IMR-90 (cell line): ENCODE measurements at regions not wholly inside any gene's neighbourhood (a gene's known extent, or its start where the extent isn't known, plus 50 kb on each side); places are given as distances from the start of the nearest gene placed in this dataset.
"Not testable (repeated sequence)": the region's sequence is repeated elsewhere in the genome, so short reads cannot be mapped to it uniquely, and the experiment has no call there.

Experiments used
- ATAC-seq: fragments of 200-7000 bp; cut with Tn5 transposase; 2 replicates; pipeline ENCODE4 v1.9.1; 2020; ENCODE audit warnings: low read depth, mild to moderate bottlenecking, moderate library complexity
- BruUV-seq: library from RNA; stranded (reverse); fragments of 400-500 nt; replicated peaks from 2 replicates; lab custom pipeline; 2021; lab: Mats Ljungman, UMichigan
- CTCF ChIA-PET: fragments of 300-600 bp; formaldehyde crosslinking; extraction: SDS; loops from one replicate; lab custom pipeline; 2021; ENCODE audit warnings: antibody characterized with exemption; lab: Yijun Ruan, JAX
- POLR2A ChIA-PET: fragments of 300-600 bp; sonication (Branson Sonifier 250); formaldehyde crosslinking; loops from one replicate; lab custom pipeline; 2022; ENCODE audit warnings: antibody characterized with exemption; ENCODE audit not compliant: unreplicated experiment; lab: Charles Lee
- DNase-seq: peaks from one replicate; pipeline ENCODE4 v3.0.0; 2013
- H2AFZ ChIP-seq: replicated peaks from 2 replicates; pipeline ENCODE3; 2013; ENCODE audit warnings: low read length, mild to moderate bottlenecking; ENCODE audit not compliant: poor library complexity
- H2AK5ac ChIP-seq: 2 replicates; pipeline ENCODE4 v1.6.1; 2013; ENCODE audit warnings: low read depth, low read length, inconsistent platforms
- H2AK9ac ChIP-seq: replicated peaks from 2 replicates; pipeline ENCODE3; 2013; ENCODE audit warnings: mild to moderate bottlenecking, low read depth, low read length, moderate library complexity; ENCODE audit not compliant: poor library complexity
- H2BK120ac ChIP-seq: 2 replicates; pipeline ENCODE4 v1.6.1; 2013; ENCODE audit warnings: low read depth, low read length, inconsistent platforms
- H2BK15ac ChIP-seq: 3 replicates; pipeline ENCODE4 v1.6.1; 2013; ENCODE audit warnings: low read depth, low read length, inconsistent platforms
- H2BK20ac ChIP-seq: 2 replicates; pipeline ENCODE4 v1.6.1; 2013; ENCODE audit warnings: low read depth, mild to moderate bottlenecking, inconsistent platforms, low read length, moderate library complexity
- H2BK5ac ChIP-seq: 2 replicates; pipeline ENCODE4 v1.6.1; 2013; ENCODE audit warnings: mild to moderate bottlenecking, low read depth, low read length, inconsistent platforms; ENCODE audit not compliant: poor library complexity, severe bottlenecking
- H3K14ac ChIP-seq: replicated peaks from 2 replicates; pipeline ENCODE4 v1.6.1; 2013; ENCODE audit warnings: low read depth, low read length, inconsistent platforms
- H3K18ac ChIP-seq: 2 replicates; pipeline ENCODE4 v1.6.1; 2013; ENCODE audit warnings: low read depth, low read length, control low read depth
- H3K23ac ChIP-seq: 2 replicates; pipeline ENCODE4 v1.6.1; 2013; ENCODE audit warnings: low read depth, low read length, inconsistent platforms
- H3K27ac ChIP-seq: 2 replicates; pipeline ENCODE4 v1.5.1; 2013; ENCODE audit warnings: mild to moderate bottlenecking, control low read depth, low read length; ENCODE audit not compliant: insufficient read depth
- H3K27me3 ChIP-seq: 2 replicates; pipeline ENCODE4 v1.6.1; 2013; ENCODE audit warnings: low read length; ENCODE audit not compliant: control insufficient read depth, insufficient read depth
- H3K36me3 ChIP-seq: 2 replicates; pipeline ENCODE4 v1.6.1; 2013; ENCODE audit warnings: low read length, mixed read lengths; ENCODE audit not compliant: control insufficient read depth, insufficient read depth
- H3K4ac ChIP-seq: 2 replicates; pipeline ENCODE4 v1.6.1; 2013; ENCODE audit warnings: low read depth, low read length, inconsistent platforms
- H3K4me1 ChIP-seq: 2 replicates; pipeline ENCODE4 v1.6.1; 2013; ENCODE audit warnings: low read length, mixed read lengths; ENCODE audit not compliant: control insufficient read depth, insufficient read depth
- H3K4me2 ChIP-seq: 2 replicates; pipeline ENCODE4 v1.6.1; 2013; ENCODE audit warnings: low read depth, mild to moderate bottlenecking, control low read depth, low read length, moderate library complexity
- H3K4me3 ChIP-seq: 2 replicates; pipeline ENCODE4 v1.5.1; 2013; ENCODE audit warnings: low read depth, mild to moderate bottlenecking, control low read depth, low read length, moderate library complexity; ENCODE audit not compliant: insufficient read depth
- H3K56ac ChIP-seq: 2 replicates; pipeline ENCODE4 v1.6.1; 2013; ENCODE audit warnings: low read length, inconsistent platforms; ENCODE audit not compliant: insufficient read depth; ENCODE audit errors: extremely low read depth
- H3K79me1 ChIP-seq, 2 experiments: 2 replicates each; pipeline ENCODE4 v1.6.1; 2013; ENCODE audit warnings: low read length in 2 of 2, inconsistent platforms in 1 of 2, low read depth in 1 of 2
- H3K9ac ChIP-seq: 2 replicates; pipeline ENCODE4 v1.6.1; 2013; ENCODE audit warnings: low read depth, low read length, control low read depth
- H3K9me1 ChIP-seq: 2 replicates; pipeline ENCODE4 v1.6.1; 2013; ENCODE audit warnings: low read length, inconsistent platforms; ENCODE audit not compliant: insufficient read depth
- H3K9me3 ChIP-seq: 2 replicates; pipeline ENCODE4 v1.6.1; 2013; ENCODE audit warnings: low read length; ENCODE audit not compliant: control insufficient read depth, insufficient read depth
- H4K20me1 ChIP-seq: 2 replicates; pipeline ENCODE4 v1.6.1; 2013; ENCODE audit warnings: low read length, inconsistent platforms; ENCODE audit not compliant: insufficient read depth
- H4K5ac ChIP-seq: 2 replicates; pipeline ENCODE4 v1.6.1; 2013; ENCODE audit warnings: mild to moderate bottlenecking, low read depth, low read length, control low read depth
- H4K8ac ChIP-seq, 2 experiments: 2 replicates each; pipeline ENCODE4 v1.6.1; 2013; ENCODE audit warnings: low read depth in 2 of 2, low read length in 2 of 2, control low read depth in 1 of 2, inconsistent platforms in 1 of 2
- H4K91ac ChIP-seq: 2 replicates; pipeline ENCODE4 v1.6.1; 2013; ENCODE audit warnings: low read depth, low read length, inconsistent platforms; ENCODE audit not compliant: insufficient read depth
- WGBS, 2 experiments: methylation state at CpG; one replicate each; pipeline versions ENCODE4 v1.1.5 to v1.1.7; 2013; ENCODE audit warnings: missing lambda C conversion rate in 2 of 2; ENCODE audit not compliant: insufficient read length in 1 of 2; ENCODE audit errors: extremely low coverage in 2 of 2; 5-methylcytosine and 5-hydroxymethylcytosine counted together
- dilution Hi-C: fragments of 300-500 bp; cut with HindIII; formaldehyde crosslinking; loops from one replicate; pipeline ENCODE4 v1.14.3; 2018; ENCODE audit warnings: low sequenced_read_pairs; ENCODE audit not compliant: unreplicated experiment
- in situ Hi-C: fragments of 300-500 bp; cut with MboI; formaldehyde crosslinking; loops from 3 replicates; pipeline ENCODE4 v1.14.3; 2019; ENCODE audit warnings: low sequenced_read_pairs, inconsistent platforms, mixed read lengths
- intact Hi-C: fragments of 100-400 bp; cut with micrococcal nuclease; formaldehyde crosslinking; loops from 2 replicates; pipeline ENCODE4 v1.10.0; 2022

GRCh38 chr15:32227410-32228114, 175.5 kb downstream of the GOLGA8K start:
- CTCF ChIA-PET, in situ Hi-C loops, H3K56ac ChIP-seq, H3K27ac ChIP-seq, H3K4me1 ChIP-seq, H2BK15ac ChIP-seq, H2BK5ac ChIP-seq, H3K23ac ChIP-seq, H3K18ac ChIP-seq, H3K4me2 ChIP-seq, H3K79me1 ChIP-seq, H2AFZ ChIP-seq, H3K27me3 ChIP-seq, intact Hi-C loops, H2AK5ac ChIP-seq, H4K91ac ChIP-seq, H3K36me3 ChIP-seq, H2AK9ac ChIP-seq, H4K20me1 ChIP-seq, H4K5ac ChIP-seq, POLR2A ChIA-PET, ATAC-seq, H2BK20ac ChIP-seq, H3K9me1 ChIP-seq, H3K9ac ChIP-seq, H2BK120ac ChIP-seq, BruUV-seq, H3K4me3 ChIP-seq, H3K9me3 ChIP-seq, H3K14ac ChIP-seq, dilution Hi-C loops, H4K8ac ChIP-seq, H3K4ac ChIP-seq, DNase-seq: not testable (repeated sequence)
- no CpG with 5 or more reads among the region's 2 CpGs for WGBS, 2 experiments
